ENCODE measurements at regions not wholly inside any gene's neighbourhood (a gene's known extent, or its start where the extent isn't known, plus 50 kb on each side); places are given as distances from the start of the nearest gene placed in this dataset.

- Histone ChIP-seq H3K27me3 (ENCODE audit: insufficient read depth) (no peaks in the 10 kb centered on the region), H3K4me3 (ENCODE audit: low read depth in 2 of 2, low read length in 1 of 2) (no peak overlapping the region), H3K4me1 (ENCODE audit: control insufficient read depth in 1 of 2, insufficient read depth in 2 of 2, low read depth in 1 of 2, low read length in 1 of 2) (no peaks in the 10 kb centered on the region; a peak in 2 of 4 replicates), H3K9me3 (no peaks in the 10 kb centered on the region), H3K4me2 (no peak overlapping the region), H3F3A (replicated peaks; ENCODE audit: insufficient read depth) (no peaks in the 10 kb centered on the region), H4K20me1 (ENCODE audit: insufficient read depth) (no peaks in the 10 kb centered on the region), H3K36me3 (replicated peaks in 1 of 2; ENCODE audit: control insufficient read depth in 1 of 2, insufficient read depth in 2 of 2, low read length in 1 of 2) (no peaks in the 10 kb centered on the region), H3K9ac (no peak overlapping the region), H3K9me2 (no peaks in the 10 kb centered on the region), H3K79me2 (ENCODE audit: insufficient read depth) (no peaks in the 10 kb centered on the region), H2AFZ (ENCODE audit: low read depth) (no peak overlapping the region), H3K27ac (ENCODE audit: low read depth in 2 of 2, low read length in 1 of 2) (no peak overlapping the region)
- CTCF ChIA-PET = interaction anchor here (1.3 kb wide), 1 partner anchor 12 kb away, joined by 3 read pairs; no protein-coding TSS in a partner anchor
- POLR2A ChIA-PET = no interaction called here
- no peak for TF ChIP-seq SIN3A (IDR thresholded peaks at IDR 0.05; ENCODE audit: borderline replicate concordance, low read depth, low read length)
- no peak for TF ChIP-seq NFIC (IDR thresholded peaks at IDR 0.05; ENCODE audit: borderline replicate concordance)
- TF ChIP-seq YY1 (IDR thresholded peaks at IDR 0.05; ENCODE audit: low read depth) = no peak
- TF ChIP-seq MAX (IDR thresholded peaks at IDR 0.05; ENCODE audit: low read depth) = no peak
- no peak for TF ChIP-seq EZH2phosphoT487 (IDR thresholded peaks at IDR 0.05; ENCODE audit: borderline replicate concordance, low read depth)
- no peak for TF ChIP-seq CTCF (IDR thresholded peaks at IDR 0.05)
- TF ChIP-seq RXRA (IDR thresholded peaks at IDR 0.05; ENCODE audit: borderline replicate concordance, low read depth) = no peak
- TF ChIP-seq TEAD4 (IDR thresholded peaks at IDR 0.05; ENCODE audit: borderline replicate concordance, insufficient read depth) = no peak
- no peak for TF ChIP-seq FOXM1 (IDR thresholded peaks at IDR 0.05; ENCODE audit: low read depth)
- no peak for TF ChIP-seq IRF3 (IDR thresholded peaks at IDR 0.05; ENCODE audit: low read depth, low read length)
- no peak for TF ChIP-seq FOXJ3 (CRISPR knock-in tag; IDR thresholded peaks at IDR 0.05)
- DNase-seq = no peak
- 83% methylated on average over 4 of the region's 4 CpGs for WGBS (ENCODE audit: low lambda C conversion rate)
Observed at GRCh38 chr6:81063891-81064290, 688.6 kb downstream of the TENT5A start.

GRCh38 chr6:81054036-81054435 is 698.4 kb downstream of the TENT5A start:
- Histone ChIP-seq H3K36me3 (replicated peaks in 1 of 2; ENCODE audit: control insufficient read depth in 1 of 2, insufficient read depth in 2 of 2, low read length in 1 of 2) (no peaks in the 10 kb centered on the region), H3K4me3 (ENCODE audit: low read depth in 2 of 2, low read length in 1 of 2) (no peak overlapping the region), H3K79me2 (ENCODE audit: insufficient read depth) (no peaks in the 10 kb centered on the region), H3K9me3 (no peaks in the 10 kb centered on the region), H3K27me3 (ENCODE audit: insufficient read depth) (no peaks in the 10 kb centered on the region), H3K4me2 (no peak overlapping the region), H3F3A (replicated peaks; ENCODE audit: insufficient read depth) (no peaks in the 10 kb centered on the region), H2AFZ (ENCODE audit: low read depth) (no peak overlapping the region), H3K27ac (ENCODE audit: low read depth in 2 of 2, low read length in 1 of 2) (no peak overlapping the region), H4K20me1 (ENCODE audit: insufficient read depth) (no peaks in the 10 kb centered on the region), H3K9me2 (no peaks in the 10 kb centered on the region), H3K4me1 (ENCODE audit: control insufficient read depth in 1 of 2, insufficient read depth in 2 of 2, low read depth in 1 of 2, low read length in 1 of 2) (no peaks in the 10 kb centered on the region), H3K9ac (no peak overlapping the region)
- POLR2A ChIA-PET = no interaction called here
- CTCF ChIA-PET = interaction anchor here (0.8 kb wide), 1 partner anchor 79 kb away, joined by 3 read pairs; no protein-coding TSS in a partner anchor
- 61% methylated on average over 2 of the region's 2 CpGs for WGBS (ENCODE audit: low lambda C conversion rate)
- DNase-seq = no peak
- no peak for TF ChIP-seq SIN3A (IDR thresholded peaks at IDR 0.05; ENCODE audit: borderline replicate concordance, low read depth, low read length)
- TF ChIP-seq RCOR1 (IDR thresholded peaks at IDR 0.05; ENCODE audit: low read length) = no peak
- TF ChIP-seq PBX3 (IDR thresholded peaks at IDR 0.05) = no peak
- no peak for TF ChIP-seq IRF3 (IDR thresholded peaks at IDR 0.05; ENCODE audit: low read depth, low read length)
- TF ChIP-seq FOSL2 (IDR thresholded peaks at IDR 0.05; ENCODE audit: borderline replicate concordance, low read depth) = no peak
- no peak for TF ChIP-seq JUND (IDR thresholded peaks at IDR 0.05)
- TF ChIP-seq TAF1 (IDR thresholded peaks at IDR 0.05; ENCODE audit: borderline replicate concordance, low read depth, low read length) = no peak
- TF ChIP-seq RFX5 (IDR thresholded peaks at IDR 0.05; ENCODE audit: low read length) = no peak
- no peak for TF ChIP-seq CTCF (IDR thresholded peaks at IDR 0.05)
- TF ChIP-seq SMC3 (IDR thresholded peaks at IDR 0.05; ENCODE audit: low read depth, low read length) = no peak
- no peak for TF ChIP-seq MXI1 (IDR thresholded peaks at IDR 0.05; ENCODE audit: low read depth, low read length)
- no peak for TF ChIP-seq EZH2phosphoT487 (IDR thresholded peaks at IDR 0.05; ENCODE audit: borderline replicate concordance, low read depth)
- TF ChIP-seq RXRA (IDR thresholded peaks at IDR 0.05; ENCODE audit: borderline replicate concordance, low read depth) = no peak
